ENCODE measurements at regions not wholly inside any gene's neighbourhood (a gene's known extent, or its start where the extent isn't known, plus 50 kb on each side); places are given as distances from the start of the nearest gene placed in this dataset.

GRCh38 chrX:151796576-151796975 is 62.0 kb downstream of the CNGA2 start:
- no peak overlapping the region for H3K4me3 Mint-ChIP-seq (ENCODE audit: unreplicated experiment)
- no peak for DNase-seq
- no peaks in the 10 kb centered on the region for H3K4me1 Mint-ChIP-seq (ENCODE audit: low read depth, unreplicated experiment)
- H3K27me3 Mint-ChIP-seq (ENCODE audit: unreplicated experiment): no peaks in the 10 kb centered on the region
- no peak for TF ChIP-seq CTCF (IDR thresholded peaks at IDR 0.05; ENCODE audit: partially characterized antibody, unreplicated experiment)
- H3K36me3 Mint-ChIP-seq (ENCODE audit: unreplicated experiment): no peaks in the 10 kb centered on the region
- no peak overlapping the region for H3K27ac Mint-ChIP-seq (ENCODE audit: unreplicated experiment)
- no peaks in the 10 kb centered on the region for H3K9me3 Mint-ChIP-seq (ENCODE audit: unreplicated experiment)

GRCh38 chrX:151801980-151802379 is 67.4 kb downstream of the CNGA2 start:
- H3K4me1 Mint-ChIP-seq (ENCODE audit: low read depth, unreplicated experiment): no peaks in the 10 kb centered on the region
- H3K27ac Mint-ChIP-seq (ENCODE audit: unreplicated experiment): no peak overlapping the region
- H3K36me3 Mint-ChIP-seq (ENCODE audit: unreplicated experiment): no peaks in the 10 kb centered on the region
- no peaks in the 10 kb centered on the region for H3K9me3 Mint-ChIP-seq (ENCODE audit: unreplicated experiment)
- H3K4me3 Mint-ChIP-seq (ENCODE audit: unreplicated experiment): no peak overlapping the region
- TF ChIP-seq CTCF (IDR thresholded peaks at IDR 0.05; ENCODE audit: partially characterized antibody, unreplicated experiment): no peak
- no peaks in the 10 kb centered on the region for H3K27me3 Mint-ChIP-seq (ENCODE audit: unreplicated experiment)
- no peak for DNase-seq

GRCh38 chrX:151806967-151807540 is 72.5 kb downstream of the CNGA2 start:
- TF ChIP-seq CTCF (IDR thresholded peaks at IDR 0.05; ENCODE audit: partially characterized antibody, unreplicated experiment): no peak
- H3K27ac Mint-ChIP-seq (ENCODE audit: unreplicated experiment): no peak overlapping the region
- DNase-seq: no peak
- no peaks in the 10 kb centered on the region for H3K9me3 Mint-ChIP-seq (ENCODE audit: unreplicated experiment)
- no peaks in the 10 kb centered on the region for H3K4me1 Mint-ChIP-seq (ENCODE audit: low read depth, unreplicated experiment)
- no peak overlapping the region for H3K4me3 Mint-ChIP-seq (ENCODE audit: unreplicated experiment)
- H3K36me3 Mint-ChIP-seq (ENCODE audit: unreplicated experiment): no peaks in the 10 kb centered on the region
- no peaks in the 10 kb centered on the region for H3K27me3 Mint-ChIP-seq (ENCODE audit: unreplicated experiment)

- H3K4me3 Mint-ChIP-seq (ENCODE audit: unreplicated experiment): no peak overlapping the region
- DNase-seq: no peak
- no peak overlapping the region for H3K27ac Mint-ChIP-seq (ENCODE audit: unreplicated experiment)
- no peaks in the 10 kb centered on the region for H3K9me3 Mint-ChIP-seq (ENCODE audit: unreplicated experiment)
- H3K4me1 Mint-ChIP-seq (ENCODE audit: low read depth, unreplicated experiment): no peaks in the 10 kb centered on the region
- peaks cover 2% of the 10 kb centered on the region for H3K27me3 Mint-ChIP-seq (ENCODE audit: unreplicated experiment)
- no peaks in the 10 kb centered on the region for H3K36me3 Mint-ChIP-seq (ENCODE audit: unreplicated experiment)
- no peak for TF ChIP-seq CTCF (IDR thresholded peaks at IDR 0.05; ENCODE audit: partially characterized antibody, unreplicated experiment)
These were observed 78.1 kb downstream of the CNGA2 start for GRCh38 chrX:151812661-151813060.

DNA sequence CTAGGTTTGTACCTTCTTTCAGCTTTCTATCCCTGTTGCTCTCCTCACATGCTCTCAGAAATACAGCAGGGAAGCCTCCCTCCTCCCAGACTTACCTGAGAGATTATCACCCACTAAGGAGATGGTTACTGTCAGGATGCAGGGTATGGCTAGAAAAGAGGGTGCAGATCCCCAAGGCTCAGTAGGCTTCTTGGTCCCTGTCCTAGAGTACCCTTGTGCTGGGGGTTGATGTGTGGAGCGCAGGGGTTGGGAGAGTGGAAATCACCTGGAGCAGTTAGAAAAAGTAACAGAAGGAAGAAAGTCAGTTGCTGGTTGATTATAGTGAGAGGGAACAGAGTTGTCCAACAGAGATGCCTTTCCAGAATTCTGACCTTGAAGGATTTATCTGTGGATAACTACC is 80.2 kb downstream of the CNGA2 start:
- H3K36me3 Mint-ChIP-seq (ENCODE audit: unreplicated experiment): no peaks in the 10 kb centered on the region
- peaks cover 2% of the 10 kb centered on the region for H3K27me3 Mint-ChIP-seq (ENCODE audit: unreplicated experiment)
- H3K9me3 Mint-ChIP-seq (ENCODE audit: unreplicated experiment): no peaks in the 10 kb centered on the region
- H3K4me3 Mint-ChIP-seq (ENCODE audit: unreplicated experiment): no peak overlapping the region
- no peak overlapping the region for H3K27ac Mint-ChIP-seq (ENCODE audit: unreplicated experiment)
- DNase-seq: no peak
- no peak for TF ChIP-seq CTCF (IDR thresholded peaks at IDR 0.05; ENCODE audit: partially characterized antibody, unreplicated experiment)
- H3K4me1 Mint-ChIP-seq (ENCODE audit: low read depth, unreplicated experiment): no peaks in the 10 kb centered on the region
